ENCODE measurements at regions not wholly inside any gene's neighbourhood (a gene's known extent, or its start where the extent isn't known, plus 50 kb on each side); places are given as distances from the start of the nearest gene placed in this dataset.

DNA sequence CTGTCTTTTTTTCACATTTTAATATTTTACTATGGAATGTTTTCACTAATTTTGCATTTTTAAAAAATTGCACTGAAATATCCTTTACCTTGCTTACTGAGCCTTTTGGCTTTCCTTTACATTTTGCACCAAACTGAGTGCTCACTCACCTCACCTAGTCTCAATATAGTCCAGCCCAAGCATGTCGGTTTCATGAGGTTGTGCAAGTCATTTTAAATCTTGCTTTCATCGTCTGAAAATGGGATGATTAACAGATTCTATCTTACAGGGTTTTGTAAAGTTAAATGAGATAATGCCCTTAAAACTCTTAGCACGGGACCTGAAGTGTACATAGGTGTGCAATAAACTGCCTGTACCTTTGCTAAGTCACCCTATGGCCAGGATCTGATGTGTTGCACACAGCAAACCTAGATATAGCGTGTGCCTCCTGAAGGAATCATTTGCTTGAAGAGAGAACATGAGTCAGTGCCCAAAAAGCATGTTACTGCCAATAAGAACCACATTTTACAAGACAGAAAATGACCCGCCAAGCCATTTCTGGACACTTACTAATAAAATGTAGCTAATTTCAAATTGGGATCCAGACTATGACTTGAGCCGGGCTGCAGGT is 199.8 kb downstream of the JCAD start:
- no peak overlapping the region for H3K4me3 ChIP-seq (ENCODE audit: low read length)
- no peaks in the 10 kb centered on the region for H3K9me3 ChIP-seq (ENCODE audit: control insufficient read depth, low read length)
- H3K27me3 ChIP-seq (ENCODE audit: control insufficient read depth, insufficient read depth, low read length), result no peaks in the 10 kb centered on the region
- no peaks in the 10 kb centered on the region for H3K36me3 ChIP-seq (ENCODE audit: control insufficient read depth, insufficient read depth, low read length)
- peaks cover 4% of the 10 kb centered on the region for H3K4me1 ChIP-seq (ENCODE audit: control insufficient read depth, insufficient read depth, low read length)
- H3K9ac ChIP-seq (ENCODE audit: low read length), result no peak overlapping the region

DNA sequence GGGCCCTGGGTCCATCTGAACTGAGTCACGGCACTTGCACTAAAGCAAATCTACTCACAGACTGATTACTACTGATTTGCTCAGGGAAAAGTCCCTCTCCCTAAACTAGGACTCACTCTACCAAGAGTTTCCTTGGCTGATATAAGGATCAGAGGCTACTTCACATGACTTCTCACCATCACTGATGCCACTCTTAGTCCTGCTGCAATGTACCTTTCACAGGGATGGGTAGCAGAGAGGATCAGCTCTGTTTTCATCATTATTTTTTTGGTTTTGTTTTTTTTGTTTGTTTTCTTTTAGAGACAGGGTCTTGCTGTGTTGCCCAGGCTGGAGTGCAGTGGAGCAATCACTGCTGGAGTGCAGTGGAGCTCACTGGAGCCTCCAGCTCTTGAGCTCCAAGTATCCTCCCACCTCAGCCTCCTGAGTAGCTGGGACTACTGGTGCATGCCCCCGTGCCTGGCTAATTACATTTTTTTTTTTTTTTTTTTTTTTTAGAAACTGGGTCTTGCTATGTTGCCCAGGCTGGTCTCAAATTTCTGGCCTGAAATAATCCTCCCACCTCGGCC is 200.6 kb downstream of the JCAD start:
- Histone ChIP-seq H3K4me3 (ENCODE audit: low read length) (no peak overlapping the region), H3K9me3 (ENCODE audit: control insufficient read depth, low read length) (no peaks in the 10 kb centered on the region), H3K27me3 (ENCODE audit: control insufficient read depth, insufficient read depth, low read length) (no peaks in the 10 kb centered on the region)

DNA sequence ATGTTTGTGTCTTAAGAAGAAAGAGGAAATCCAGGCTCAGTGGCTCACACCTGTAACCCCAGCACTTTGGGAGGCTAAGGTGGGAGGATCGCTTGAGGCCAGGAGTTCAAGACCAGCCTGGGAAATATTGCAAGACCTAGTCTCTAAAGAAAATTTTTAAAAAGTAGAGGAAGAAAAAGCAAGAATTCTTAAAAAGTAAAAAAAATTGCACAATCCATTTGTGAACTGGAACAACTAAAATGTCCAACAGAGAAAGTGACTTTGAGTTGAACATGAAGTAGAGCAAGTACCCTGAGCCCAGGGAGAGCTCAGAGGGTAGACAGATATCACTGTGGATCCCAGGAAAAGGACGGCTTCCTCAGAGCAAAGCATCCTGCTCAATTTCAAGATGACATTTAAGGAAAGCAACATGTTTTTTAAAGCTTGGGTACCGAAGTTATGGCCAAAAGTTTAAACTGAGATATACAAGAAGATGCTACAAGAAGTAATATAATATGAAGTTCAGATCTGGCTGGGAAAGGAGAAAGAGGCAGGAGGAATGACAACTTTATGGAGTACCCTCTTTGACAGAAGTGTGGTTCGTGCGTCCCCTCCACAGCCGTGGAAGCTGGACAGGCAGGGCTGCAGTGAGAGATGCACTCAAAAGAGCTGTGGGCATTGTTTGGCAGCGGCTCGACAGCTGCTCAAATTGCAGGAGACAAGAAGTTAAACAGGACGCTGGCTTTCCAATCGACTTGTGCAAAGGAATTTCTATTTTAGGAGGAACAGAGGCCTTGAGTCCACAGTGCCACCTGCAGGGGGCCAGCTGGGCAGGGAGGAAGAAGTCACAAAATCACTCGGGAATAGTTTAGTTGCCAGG is 201.3 kb downstream of the JCAD start:
- Histone ChIP-seq H3K4me3 (ENCODE audit: low read length) (no peak overlapping the region), H3K36me3 (ENCODE audit: control insufficient read depth, insufficient read depth, low read length) (no peaks in the 10 kb centered on the region), H3K9ac (ENCODE audit: low read length) (no peak overlapping the region), H3K4me1 (ENCODE audit: control insufficient read depth, insufficient read depth, low read length) (peaks cover 4% of the 10 kb centered on the region), H3K27me3 (ENCODE audit: control insufficient read depth, insufficient read depth, low read length) (no peaks in the 10 kb centered on the region), H3K9me3 (ENCODE audit: control insufficient read depth, low read length) (no peaks in the 10 kb centered on the region)

More for the DNA sequence above, 200.6 kb downstream of the JCAD start:
- Histone ChIP-seq H3K4me1 (ENCODE audit: control insufficient read depth, insufficient read depth, low read length) (peaks cover 4% of the 10 kb centered on the region), H3K9ac (ENCODE audit: low read length) (no peak overlapping the region), H3K36me3 (ENCODE audit: control insufficient read depth, insufficient read depth, low read length) (no peaks in the 10 kb centered on the region)

DNA sequence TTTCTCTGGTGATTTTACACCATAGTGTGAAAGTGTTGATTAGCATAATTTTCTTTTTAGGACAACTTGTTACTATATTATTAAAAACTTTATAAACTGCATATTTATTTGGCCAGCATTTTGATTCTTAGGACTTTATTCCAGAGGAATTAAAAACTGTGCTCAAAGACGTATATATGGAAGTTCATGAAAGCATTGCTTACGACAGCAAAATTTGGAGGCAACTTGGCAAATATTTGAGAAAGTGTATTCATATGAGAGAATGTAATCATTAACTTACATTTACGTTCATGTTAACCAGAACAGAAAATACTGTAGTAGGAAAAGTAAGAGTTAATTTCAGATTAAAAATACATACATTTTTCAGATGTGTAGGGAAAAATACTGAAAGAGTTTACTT is 203.1 kb downstream of the JCAD start:
- no peaks in the 10 kb centered on the region for H3K36me3 ChIP-seq (ENCODE audit: control insufficient read depth, insufficient read depth, low read length)
- H3K4me3 ChIP-seq (ENCODE audit: low read length), result no peak overlapping the region
- H3K9me3 ChIP-seq (ENCODE audit: control insufficient read depth, low read length), result no peaks in the 10 kb centered on the region
- peaks cover 4% of the 10 kb centered on the region for H3K4me1 ChIP-seq (ENCODE audit: control insufficient read depth, insufficient read depth, low read length)
- H3K9ac ChIP-seq (ENCODE audit: low read length), result no peak overlapping the region
- no peaks in the 10 kb centered on the region for H3K27me3 ChIP-seq (ENCODE audit: control insufficient read depth, insufficient read depth, low read length)

DNA sequence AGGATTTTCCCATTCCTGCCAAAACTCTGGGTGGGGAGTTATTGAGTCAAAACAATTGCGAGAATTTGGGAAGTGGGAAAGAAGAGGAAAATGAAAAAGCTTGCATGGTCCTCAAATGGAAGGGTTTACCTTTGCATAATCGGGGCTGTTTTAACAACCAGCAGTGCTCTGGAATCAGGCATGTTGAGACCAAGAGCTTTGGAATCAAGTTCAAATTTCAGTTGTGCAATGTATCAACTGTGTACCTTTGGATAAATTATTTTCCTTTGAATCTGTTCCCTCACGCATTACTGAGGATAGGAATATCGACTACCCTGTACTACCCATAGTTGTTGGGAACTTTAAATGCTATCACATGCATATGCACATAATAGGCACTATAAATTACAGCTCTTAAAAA is 205.5 kb downstream of the JCAD start:
- Histone ChIP-seq H3K4me1 (ENCODE audit: control insufficient read depth, insufficient read depth, low read length) (peaks cover 4% of the 10 kb centered on the region), H3K9me3 (ENCODE audit: control insufficient read depth, low read length) (no peaks in the 10 kb centered on the region), H3K9ac (ENCODE audit: low read length) (no peak overlapping the region), H3K36me3 (ENCODE audit: control insufficient read depth, insufficient read depth, low read length) (no peaks in the 10 kb centered on the region), H3K27me3 (ENCODE audit: control insufficient read depth, insufficient read depth, low read length) (no peaks in the 10 kb centered on the region), H3K4me3 (ENCODE audit: low read length) (no peak overlapping the region)

DNA sequence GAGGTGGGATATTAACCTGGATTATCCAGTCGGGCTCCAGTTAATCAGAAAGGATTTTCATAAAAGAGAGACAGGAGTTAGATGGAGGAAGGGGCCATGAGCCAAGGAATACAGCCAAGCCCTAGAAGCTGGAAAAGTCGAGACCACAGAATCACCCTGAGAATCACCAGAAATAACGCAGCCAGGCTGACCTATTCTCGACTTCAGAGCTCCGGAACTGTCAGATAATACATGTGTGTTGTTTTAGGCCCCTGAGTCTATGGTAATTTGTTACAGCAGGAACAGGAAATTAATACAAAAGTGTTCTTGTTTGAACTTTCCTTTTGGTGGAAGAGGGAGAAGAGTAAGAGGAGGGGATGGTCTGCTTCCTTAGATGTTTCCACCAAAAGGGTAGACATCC is 208.1 kb downstream of the JCAD start:
- Histone ChIP-seq H3K4me3 (ENCODE audit: low read length) (no peak overlapping the region), H3K27me3 (ENCODE audit: control insufficient read depth, insufficient read depth, low read length) (no peaks in the 10 kb centered on the region), H3K9ac (ENCODE audit: low read length) (no peak overlapping the region), H3K9me3 (ENCODE audit: control insufficient read depth, low read length) (no peaks in the 10 kb centered on the region), H3K4me1 (ENCODE audit: control insufficient read depth, insufficient read depth, low read length) (no peaks in the 10 kb centered on the region), H3K36me3 (ENCODE audit: control insufficient read depth, insufficient read depth, low read length) (no peaks in the 10 kb centered on the region)

DNA sequence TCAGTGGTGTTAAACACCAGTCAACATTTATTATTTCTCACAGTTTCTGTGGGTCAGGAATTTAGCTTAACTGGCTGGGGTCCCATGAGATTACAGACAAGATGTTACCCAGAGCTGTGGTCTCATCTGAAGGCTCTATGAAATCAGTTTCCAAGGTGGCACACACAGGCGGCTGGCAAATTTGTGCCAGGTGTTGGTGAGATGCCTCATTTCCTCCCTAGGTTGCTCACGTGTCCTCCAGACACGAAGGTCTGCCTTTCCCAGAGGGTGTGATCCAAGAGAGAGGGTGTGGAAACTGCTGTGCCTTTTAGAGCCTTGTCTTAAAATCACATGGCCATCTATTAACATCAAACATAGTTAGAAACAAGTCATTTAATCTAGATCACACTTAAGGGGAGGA is 209.0 kb downstream of the JCAD start:
- Histone ChIP-seq H3K36me3 (ENCODE audit: control insufficient read depth, insufficient read depth, low read length) (no peaks in the 10 kb centered on the region), H3K27me3 (ENCODE audit: control insufficient read depth, insufficient read depth, low read length) (no peaks in the 10 kb centered on the region), H3K4me1 (ENCODE audit: control insufficient read depth, insufficient read depth, low read length) (no peaks in the 10 kb centered on the region), H3K9ac (ENCODE audit: low read length) (no peak overlapping the region), H3K4me3 (ENCODE audit: low read length) (no peak overlapping the region), H3K9me3 (ENCODE audit: control insufficient read depth, low read length) (no peaks in the 10 kb centered on the region)

DNA sequence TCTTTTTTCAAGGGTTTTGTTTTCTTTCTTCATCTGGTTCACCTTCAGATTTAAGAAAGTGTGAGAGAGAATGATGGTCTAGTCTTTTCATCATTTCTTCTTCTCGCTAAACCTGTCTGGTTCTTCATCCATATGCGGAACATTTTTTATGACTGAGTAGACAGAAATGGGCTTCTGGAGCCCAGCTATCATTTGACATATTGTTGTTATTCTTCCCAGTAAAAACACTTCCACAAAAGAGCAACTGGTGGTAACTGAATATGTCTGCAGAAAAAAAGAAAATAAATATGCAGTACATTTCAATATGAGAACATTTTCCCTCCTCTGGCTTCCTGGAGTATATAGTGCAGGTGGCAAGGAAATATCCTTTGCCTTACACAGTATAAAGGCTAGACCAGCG is 209.5 kb downstream of the JCAD start:
- no peaks in the 10 kb centered on the region for H3K4me1 ChIP-seq (ENCODE audit: control insufficient read depth, insufficient read depth, low read length)
- H3K27me3 ChIP-seq (ENCODE audit: control insufficient read depth, insufficient read depth, low read length), result no peaks in the 10 kb centered on the region
- no peaks in the 10 kb centered on the region for H3K36me3 ChIP-seq (ENCODE audit: control insufficient read depth, insufficient read depth, low read length)
- no peak overlapping the region for H3K9ac ChIP-seq (ENCODE audit: low read length)
- H3K9me3 ChIP-seq (ENCODE audit: control insufficient read depth, low read length), result no peaks in the 10 kb centered on the region
- no peak overlapping the region for H3K4me3 ChIP-seq (ENCODE audit: low read length)

DNA sequence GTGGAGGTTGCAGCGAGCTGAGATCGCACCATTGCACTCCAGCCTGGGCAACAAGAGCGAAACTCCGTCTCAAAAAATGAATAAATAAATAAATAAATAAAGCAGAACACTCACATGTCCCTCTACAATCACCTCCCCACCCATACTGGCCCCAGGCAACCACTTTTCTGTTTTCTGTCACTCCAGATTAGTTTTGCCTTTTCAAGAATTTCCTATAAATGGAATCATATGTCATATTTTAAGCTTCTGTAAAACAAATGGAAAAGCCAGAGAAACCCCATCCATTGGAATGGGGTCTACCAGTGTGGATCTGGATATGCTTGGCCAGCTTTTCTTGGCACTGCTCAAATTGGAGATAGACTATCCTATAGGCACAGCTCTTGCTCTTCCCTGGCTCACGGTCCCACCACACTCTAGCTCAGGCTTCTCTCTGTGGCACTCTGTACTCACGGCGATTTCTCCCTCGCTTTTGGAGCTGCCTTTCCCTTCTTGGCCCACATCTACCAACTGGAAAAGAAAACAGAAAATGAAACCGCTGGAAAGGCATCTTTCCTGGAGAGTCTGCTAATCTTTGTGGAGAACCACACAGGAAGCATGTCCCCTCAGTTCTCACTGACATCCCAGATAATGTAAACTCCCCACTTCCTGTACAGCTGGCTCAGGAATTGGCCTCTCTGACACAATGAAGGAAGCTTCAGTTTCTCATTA is 210.1 kb downstream of the JCAD start:
- H3K9me3 ChIP-seq (ENCODE audit: control insufficient read depth, low read length), result no peaks in the 10 kb centered on the region
- H3K36me3 ChIP-seq (ENCODE audit: control insufficient read depth, insufficient read depth, low read length), result no peaks in the 10 kb centered on the region
- H3K27me3 ChIP-seq (ENCODE audit: control insufficient read depth, insufficient read depth, low read length), result no peaks in the 10 kb centered on the region
- no peaks in the 10 kb centered on the region for H3K4me1 ChIP-seq (ENCODE audit: control insufficient read depth, insufficient read depth, low read length)
- H3K9ac ChIP-seq (ENCODE audit: low read length), result no peak overlapping the region
- H3K4me3 ChIP-seq (ENCODE audit: low read length), result no peak overlapping the region

DNA sequence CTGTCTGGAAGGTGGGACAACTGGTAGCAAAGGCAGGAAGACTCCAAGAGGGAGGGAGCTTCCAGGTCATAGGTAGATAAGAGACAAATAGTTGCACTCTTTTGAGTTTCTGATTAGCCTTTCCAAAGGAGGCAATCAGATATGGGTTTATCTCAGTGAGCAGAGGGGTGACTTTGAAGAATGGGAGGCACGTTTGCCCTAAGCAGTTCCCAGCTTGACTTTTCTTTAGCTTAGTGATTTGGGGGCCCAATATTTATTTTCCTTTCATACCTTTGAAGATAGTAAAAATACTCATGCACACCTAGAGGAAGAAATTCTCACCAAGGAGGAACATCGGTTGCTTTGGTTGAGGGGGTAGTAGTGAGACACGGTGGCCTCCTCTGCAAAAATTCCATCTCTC is 212.1 kb upstream of the SVIL start:
- H3K4me1 ChIP-seq (ENCODE audit: control insufficient read depth, insufficient read depth, low read length), result peaks cover 5% of the 10 kb centered on the region
- no peak overlapping the region for H3K9ac ChIP-seq (ENCODE audit: low read length)
- H3K27me3 ChIP-seq (ENCODE audit: control insufficient read depth, insufficient read depth, low read length), result no peaks in the 10 kb centered on the region
- no peak overlapping the region for H3K4me3 ChIP-seq (ENCODE audit: low read length)
- H3K36me3 ChIP-seq (ENCODE audit: control insufficient read depth, insufficient read depth, low read length), result no peaks in the 10 kb centered on the region
- no peaks in the 10 kb centered on the region for H3K9me3 ChIP-seq (ENCODE audit: control insufficient read depth, low read length)

DNA sequence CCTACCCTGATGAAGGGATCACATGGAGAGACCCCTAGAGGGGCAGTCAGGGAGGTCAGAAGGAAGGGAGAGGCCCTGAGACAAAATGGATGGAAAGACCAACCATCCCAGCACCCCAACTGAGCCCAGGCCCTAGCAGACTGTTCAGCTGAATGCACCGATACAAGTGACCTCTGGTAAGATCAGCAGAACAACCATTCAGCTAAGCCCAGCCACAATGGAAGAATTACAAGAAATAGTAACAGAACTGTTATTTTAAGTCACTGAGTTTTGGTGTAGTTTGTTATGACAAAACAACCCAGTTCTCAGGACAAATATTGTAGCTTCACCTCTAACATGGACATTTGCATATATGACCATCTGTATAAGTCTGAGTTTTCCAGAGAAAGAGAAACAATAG is 210.4 kb upstream of the SVIL start:
- Histone ChIP-seq H3K4me1 (ENCODE audit: control insufficient read depth, insufficient read depth, low read length) (peaks cover 5% of the 10 kb centered on the region), H3K36me3 (ENCODE audit: control insufficient read depth, insufficient read depth, low read length) (no peaks in the 10 kb centered on the region), H3K27me3 (ENCODE audit: control insufficient read depth, insufficient read depth, low read length) (no peaks in the 10 kb centered on the region), H3K4me3 (ENCODE audit: low read length) (no peak overlapping the region), H3K9ac (ENCODE audit: low read length) (no peak overlapping the region), H3K9me3 (ENCODE audit: control insufficient read depth, low read length) (no peaks in the 10 kb centered on the region)

DNA sequence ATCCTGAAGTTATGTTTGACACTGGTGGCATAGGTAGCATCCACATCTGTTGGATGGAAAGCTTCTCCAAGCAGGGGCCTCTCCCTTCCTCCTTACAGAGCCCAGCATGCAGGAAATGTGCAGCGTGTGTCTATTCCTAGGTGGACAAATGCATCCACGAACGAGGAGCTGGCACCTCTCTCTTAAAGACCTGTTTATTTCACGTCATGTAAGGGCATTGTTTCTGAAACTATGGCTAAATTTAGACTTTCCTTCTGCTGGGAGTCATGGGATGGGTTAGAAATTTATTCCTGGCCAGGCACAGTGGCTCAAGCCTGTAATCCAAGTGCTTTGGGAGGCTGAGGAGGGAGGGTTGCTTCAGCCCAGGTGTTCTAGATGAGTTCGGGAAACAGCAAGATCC is 208.4 kb upstream of the SVIL start:
- Histone ChIP-seq H3K27me3 (ENCODE audit: control insufficient read depth, insufficient read depth, low read length) (no peaks in the 10 kb centered on the region), H3K9ac (ENCODE audit: low read length) (no peak overlapping the region), H3K4me3 (ENCODE audit: low read length) (no peak overlapping the region), H3K4me1 (ENCODE audit: control insufficient read depth, insufficient read depth, low read length) (peaks cover 5% of the 10 kb centered on the region), H3K36me3 (ENCODE audit: control insufficient read depth, insufficient read depth, low read length) (no peaks in the 10 kb centered on the region), H3K9me3 (ENCODE audit: control insufficient read depth, low read length) (no peaks in the 10 kb centered on the region)
